OCI-LY1 (cell line): ENCODE measurements at regions not wholly inside any gene's neighbourhood (a gene's known extent, or its start where the extent isn't known, plus 50 kb on each side); places are given as distances from the start of the nearest gene placed in this dataset.

ENCODE experiments used
- H2AFZ ChIP-seq: fragments of 200-600 bp; sonication (generic), shearing (Covaris generic); 2 replicates; pipeline ENCODE4 v1.6.0; 2014; ENCODE audit warnings: antibody characterized with exemption, mild to moderate bottlenecking, low read length
- H3F3A ChIP-seq: fragments of 200-600 bp; sonication (generic), shearing (Covaris generic); 2 replicates; pipeline ENCODE4 v1.6.0; 2014; ENCODE audit warnings: mild to moderate bottlenecking, antibody characterized with exemption, low read length, moderate library complexity; ENCODE audit not compliant: insufficient read depth
- H3K27ac ChIP-seq: fragments of 200-600 bp; sonication (generic); 2 replicates; pipeline ENCODE4 v1.5.1; 2014; ENCODE audit warnings: low read length, mixed run types, mild to moderate bottlenecking, low read depth; ENCODE audit not compliant: poor library complexity, severe bottlenecking
- H3K27me3 ChIP-seq: fragments of 200-600 bp; sonication (generic); 2 replicates; pipeline ENCODE4 v1.6.0; 2014; ENCODE audit warnings: antibody characterized with exemption, mild to moderate bottlenecking, low read length, moderate library complexity; ENCODE audit not compliant: insufficient read depth
- H3K36me3 ChIP-seq: fragments of 200-600 bp; sonication (generic); 2 replicates; pipeline ENCODE4 v1.6.1; 2014; ENCODE audit warnings: mild to moderate bottlenecking, antibody characterized with exemption, low read length, moderate library complexity, mixed read lengths; ENCODE audit not compliant: insufficient read depth
- H3K4me1 ChIP-seq: fragments of 200-600 bp; sonication (generic); 2 replicates; pipeline ENCODE4 v1.5.1; 2014; ENCODE audit warnings: mild to moderate bottlenecking, low read length, moderate library complexity; ENCODE audit not compliant: insufficient read depth, severe bottlenecking
- H3K4me2 ChIP-seq: fragments of 200-600 bp; sonication (generic), shearing (Covaris generic); 2 replicates; pipeline ENCODE4 v1.6.1; 2014; ENCODE audit warnings: low read length
- H3K4me3 ChIP-seq: fragments of 200-600 bp; sonication (generic); 2 replicates; pipeline ENCODE4 v1.5.1; 2014; ENCODE audit warnings: low read length, low read depth, mild to moderate bottlenecking, mixed read lengths; ENCODE audit not compliant: poor library complexity, severe bottlenecking
- H3K79me2 ChIP-seq: fragments of 200-600 bp; shearing (Covaris generic); 2 replicates; pipeline ENCODE4 v1.6.1; 2016; ENCODE audit warnings: mixed run types, low read length, mixed read lengths; ENCODE audit not compliant: insufficient read depth
- H3K9ac ChIP-seq: fragments of 200-600 bp; sonication (generic), shearing (Covaris generic); 2 replicates; pipeline ENCODE4 v1.6.1; 2014; ENCODE audit warnings: mild to moderate bottlenecking, low read length, mixed read lengths
- H3K9me2 ChIP-seq: fragments of 200-600 bp; sonication (generic), shearing (Covaris generic); 2 replicates; pipeline ENCODE4 v1.6.1; 2014; ENCODE audit warnings: low read depth, mild to moderate bottlenecking, low read length, mixed read lengths
- H3K9me3 ChIP-seq: fragments of 200-600 bp; shearing (Covaris generic); 2 replicates; pipeline ENCODE4 v1.6.1; 2014; ENCODE audit warnings: low read length, mixed read lengths
- H4K20me1 ChIP-seq: fragments of 200-600 bp; sonication (generic), shearing (Covaris generic); 2 replicates; pipeline ENCODE4 v1.6.0; 2016; ENCODE audit warnings: mild to moderate bottlenecking, low read length; ENCODE audit not compliant: insufficient read depth
- EZH2 ChIP-seq: fragments of 200-600 bp; sonication (generic), shearing (Covaris generic); IDR thresholded peaks from 2 replicates; pipeline ENCODE4 v1.8.0; 2017; ENCODE audit warnings: borderline replicate concordance, mixed run types, mild to moderate bottlenecking, antibody characterized with exemption, low read length, moderate library complexity, mixed read lengths
- TF ChIP-seq, protein P1 (sequence below): fragments of 200-600 bp; sonication (generic), shearing (Covaris generic); IDR thresholded peaks from 2 replicates; pipeline ENCODE4 v1.5.1; 2017; ENCODE audit warnings: mild to moderate bottlenecking, antibody characterized with exemption, low read length, moderate library complexity, mixed read lengths

DNA sequence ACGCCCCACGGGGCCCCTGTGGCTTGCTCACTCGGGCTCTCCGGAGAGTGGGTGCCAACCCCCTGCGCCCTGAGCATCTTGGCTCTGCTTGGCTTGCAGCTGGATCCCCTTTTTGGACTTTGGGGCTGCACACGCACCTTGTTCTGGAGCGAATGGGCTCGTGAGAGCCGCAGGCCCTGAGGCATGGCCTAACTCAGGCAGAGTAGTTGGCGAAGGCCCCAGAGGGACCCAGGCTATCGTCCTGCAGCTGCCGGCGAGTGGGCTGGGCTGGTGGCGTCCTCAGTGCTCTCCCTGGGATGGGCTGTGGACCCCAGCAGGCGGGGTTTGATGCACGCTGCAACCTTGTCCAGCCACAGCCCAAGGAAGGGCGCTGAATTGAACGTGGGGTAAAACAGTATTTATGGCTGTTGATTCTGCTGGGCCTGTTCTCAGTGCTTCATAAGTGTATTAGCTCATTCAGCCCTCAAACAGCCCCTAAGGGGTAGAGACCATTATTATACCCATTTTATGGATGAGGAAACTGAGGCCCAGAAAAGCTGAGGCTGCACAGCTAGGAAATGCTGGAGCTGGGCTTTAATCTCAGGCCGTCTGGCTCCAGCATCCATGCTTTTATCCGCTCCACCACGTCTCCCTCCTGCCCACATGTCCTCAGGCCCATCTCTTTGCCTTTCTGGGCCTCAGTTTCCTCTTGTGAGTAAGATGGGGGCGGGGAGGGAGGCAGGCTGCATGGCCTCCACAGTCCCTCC lies 171.2 kb upstream of the CIBAR2 start:
- no peak overlapping the region for H3K27ac ChIP-seq
- no peaks in the 10 kb centered on the region for H4K20me1 ChIP-seq
- no peak overlapping the region for H3K4me2 ChIP-seq

DNA sequence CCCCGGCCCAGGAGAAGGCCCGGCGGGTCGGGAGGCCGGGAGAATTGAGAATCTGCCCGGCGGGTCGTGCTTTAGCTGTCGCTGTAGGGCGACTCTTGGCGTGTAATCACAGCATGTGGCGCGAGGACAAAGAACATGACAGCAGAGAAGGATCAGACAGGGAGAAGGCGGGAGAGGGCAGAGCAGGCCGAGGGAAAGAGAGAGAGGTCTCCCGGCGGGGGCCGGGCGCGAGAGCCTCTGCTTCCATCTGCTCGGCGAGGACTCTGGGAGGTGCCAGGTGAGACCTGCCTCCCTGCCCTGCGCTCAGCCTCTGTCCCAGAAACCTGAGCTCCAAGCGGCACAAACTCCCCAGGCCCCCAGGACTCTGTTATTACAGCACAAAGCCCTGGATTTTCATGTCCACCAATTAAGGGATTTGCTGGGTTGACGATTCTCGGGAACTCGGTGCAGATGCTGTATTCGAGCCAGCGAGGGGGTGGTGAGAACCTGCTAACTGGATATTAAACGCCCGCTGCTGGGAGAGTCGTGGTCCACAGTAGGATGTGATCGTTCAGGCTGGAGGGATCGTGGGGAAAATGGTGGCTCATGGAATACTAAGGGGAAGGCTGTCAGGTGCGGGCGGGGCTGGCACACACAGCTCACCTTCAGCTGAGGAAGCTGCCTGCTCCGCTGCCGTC lies 172.0 kb upstream of the CIBAR2 start:
- no peaks in the 10 kb centered on the region for H3K36me3 ChIP-seq
- no peaks in the 10 kb centered on the region for H3F3A ChIP-seq
- no peaks in the 10 kb centered on the region for H3K4me1 ChIP-seq
- no peaks in the 10 kb centered on the region for H3K9me3 ChIP-seq
- H3K27ac ChIP-seq: no peak overlapping the region
- H3K4me3 ChIP-seq: no peak overlapping the region
- TF ChIP-seq, protein P1, sequence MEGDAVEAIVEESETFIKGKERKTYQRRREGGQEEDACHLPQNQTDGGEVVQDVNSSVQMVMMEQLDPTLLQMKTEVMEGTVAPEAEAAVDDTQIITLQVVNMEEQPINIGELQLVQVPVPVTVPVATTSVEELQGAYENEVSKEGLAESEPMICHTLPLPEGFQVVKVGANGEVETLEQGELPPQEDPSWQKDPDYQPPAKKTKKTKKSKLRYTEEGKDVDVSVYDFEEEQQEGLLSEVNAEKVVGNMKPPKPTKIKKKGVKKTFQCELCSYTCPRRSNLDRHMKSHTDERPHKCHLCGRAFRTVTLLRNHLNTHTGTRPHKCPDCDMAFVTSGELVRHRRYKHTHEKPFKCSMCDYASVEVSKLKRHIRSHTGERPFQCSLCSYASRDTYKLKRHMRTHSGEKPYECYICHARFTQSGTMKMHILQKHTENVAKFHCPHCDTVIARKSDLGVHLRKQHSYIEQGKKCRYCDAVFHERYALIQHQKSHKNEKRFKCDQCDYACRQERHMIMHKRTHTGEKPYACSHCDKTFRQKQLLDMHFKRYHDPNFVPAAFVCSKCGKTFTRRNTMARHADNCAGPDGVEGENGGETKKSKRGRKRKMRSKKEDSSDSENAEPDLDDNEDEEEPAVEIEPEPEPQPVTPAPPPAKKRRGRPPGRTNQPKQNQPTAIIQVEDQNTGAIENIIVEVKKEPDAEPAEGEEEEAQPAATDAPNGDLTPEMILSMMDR: no peak
- no peak for TF ChIP-seq EZH2
- no peak overlapping the region for H3K9ac ChIP-seq
- H3K4me2 ChIP-seq: no peak overlapping the region
- H3K79me2 ChIP-seq: no peaks in the 10 kb centered on the region
- no peak overlapping the region for H2AFZ ChIP-seq
- no peaks in the 10 kb centered on the region for H4K20me1 ChIP-seq
- H3K9me2 ChIP-seq: no peaks in the 10 kb centered on the region
- peaks cover 5% of the 10 kb centered on the region; the same call in 1 of the 2 replicates for H3K27me3 ChIP-seq

More for the DNA sequence above, 171.2 kb upstream of the CIBAR2 start:
- Histone ChIP-seq H3K27me3 (no peaks in the 10 kb centered on the region; the same call in 1 of the 2 replicates), H3K9me2 (no peaks in the 10 kb centered on the region), H3K4me3 (no peak overlapping the region), H3K4me1 (no peaks in the 10 kb centered on the region), H3K79me2 (no peaks in the 10 kb centered on the region), H3F3A (no peaks in the 10 kb centered on the region), H3K9me3 (no peaks in the 10 kb centered on the region), H3K9ac (no peak overlapping the region), H2AFZ (no peak overlapping the region), H3K36me3 (no peaks in the 10 kb centered on the region)
- TF ChIP-seq, protein P1: no peak
- TF ChIP-seq EZH2: no peak

DNA sequence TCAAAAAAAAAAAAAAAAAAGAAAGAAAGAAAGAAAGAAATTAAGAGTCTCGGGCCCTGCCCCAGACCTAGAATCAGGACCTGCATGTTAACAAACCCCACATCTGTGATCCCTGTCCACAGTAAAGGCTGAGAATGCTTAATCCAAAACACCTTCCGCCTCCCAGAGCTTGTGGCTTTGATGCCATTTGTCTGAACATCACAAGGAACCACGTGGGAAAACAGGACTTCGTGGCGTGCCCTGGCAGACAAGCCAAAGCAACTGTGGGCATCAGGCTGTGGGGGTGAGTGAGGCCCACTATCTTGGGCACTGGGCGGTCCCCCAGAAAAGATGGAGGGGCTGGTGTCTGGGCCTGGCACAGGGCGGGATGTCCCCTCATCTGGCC lies 173.4 kb upstream of the CIBAR2 start:
- no peaks in the 10 kb centered on the region for H3K9me2 ChIP-seq
- TF ChIP-seq, protein P1: no peak
- TF ChIP-seq EZH2: no peak
- H3K79me2 ChIP-seq: no peaks in the 10 kb centered on the region
- H3K4me3 ChIP-seq: no peak overlapping the region
- no peak overlapping the region for H3K4me2 ChIP-seq
- no peaks in the 10 kb centered on the region for H3K4me1 ChIP-seq
- no peak overlapping the region for H3K9ac ChIP-seq
- H3F3A ChIP-seq: no peaks in the 10 kb centered on the region
- H3K27ac ChIP-seq: no peak overlapping the region
- no peaks in the 10 kb centered on the region for H3K36me3 ChIP-seq
- no peaks in the 10 kb centered on the region for H3K9me3 ChIP-seq
- H3K27me3 ChIP-seq: peaks cover 8% of the 10 kb centered on the region; the same call in 1 of the 2 replicates
- no peaks in the 10 kb centered on the region for H4K20me1 ChIP-seq
- H2AFZ ChIP-seq: no peak overlapping the region
